ENCODE measurements at regions not wholly inside any gene's neighbourhood (a gene's known extent, or its start where the extent isn't known, plus 50 kb on each side); places are given as distances from the start of the nearest gene placed in this dataset.

DNA sequence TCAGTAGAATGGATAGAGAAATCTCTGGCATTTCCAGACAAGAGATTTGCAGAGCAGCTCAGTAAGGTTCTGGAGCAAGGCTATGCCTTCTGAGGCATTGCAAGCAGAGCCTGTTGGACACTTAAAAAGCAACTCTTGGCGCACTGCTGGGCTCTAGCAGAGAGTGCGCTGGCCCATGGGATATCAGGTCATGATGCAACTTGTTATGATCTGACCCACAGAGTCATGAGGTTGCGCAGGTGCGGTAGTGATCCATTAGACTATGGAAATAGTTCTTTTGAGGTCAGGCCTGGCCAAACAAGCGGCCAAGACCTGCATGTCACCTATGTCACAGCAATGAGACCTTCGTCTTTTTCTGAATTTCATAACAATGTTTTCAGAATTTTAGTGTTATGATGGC lies 168.6 kb downstream of the TMTC3 start:
- DNase-seq, result no peak

DNA sequence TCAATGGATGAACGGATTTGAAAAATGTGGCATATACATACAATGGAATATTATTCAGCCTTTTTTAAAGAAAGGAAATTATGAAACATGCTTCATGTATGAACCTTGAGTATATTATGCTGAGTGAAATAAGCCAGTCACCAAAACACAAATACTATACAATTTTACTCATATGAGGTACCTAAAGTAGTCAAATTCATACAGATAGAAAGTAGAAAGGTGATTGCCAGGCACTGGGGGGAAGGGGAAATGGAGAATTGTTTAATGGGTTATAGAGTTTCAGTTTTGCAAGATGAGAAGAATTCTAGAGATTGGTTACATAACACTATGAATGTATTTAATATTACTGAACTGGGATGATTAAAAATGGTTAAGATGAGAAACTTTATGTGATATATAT lies 171.4 kb downstream of the TMTC3 start:
- no peak for DNase-seq

DNA sequence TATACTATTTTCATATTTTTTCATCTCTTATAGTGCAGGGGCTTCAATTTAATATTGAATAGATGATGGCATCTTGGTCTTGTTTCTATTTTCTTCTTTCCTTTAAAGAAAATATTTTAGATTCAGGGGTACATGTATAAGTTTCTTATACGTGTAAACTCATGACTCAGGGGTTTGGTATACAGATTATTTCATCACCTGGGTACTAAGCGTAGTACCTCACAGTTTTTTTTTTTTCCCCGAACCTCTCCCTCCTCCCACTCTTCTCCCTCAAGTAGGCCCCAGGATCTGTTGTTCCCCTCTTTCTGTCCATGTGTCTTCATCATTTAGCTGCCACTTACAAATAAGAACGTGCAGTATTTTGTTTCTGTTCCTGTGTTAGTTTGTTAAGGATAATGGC lies 172.6 kb downstream of the TMTC3 start:
- no peak for DNase-seq

DNA sequence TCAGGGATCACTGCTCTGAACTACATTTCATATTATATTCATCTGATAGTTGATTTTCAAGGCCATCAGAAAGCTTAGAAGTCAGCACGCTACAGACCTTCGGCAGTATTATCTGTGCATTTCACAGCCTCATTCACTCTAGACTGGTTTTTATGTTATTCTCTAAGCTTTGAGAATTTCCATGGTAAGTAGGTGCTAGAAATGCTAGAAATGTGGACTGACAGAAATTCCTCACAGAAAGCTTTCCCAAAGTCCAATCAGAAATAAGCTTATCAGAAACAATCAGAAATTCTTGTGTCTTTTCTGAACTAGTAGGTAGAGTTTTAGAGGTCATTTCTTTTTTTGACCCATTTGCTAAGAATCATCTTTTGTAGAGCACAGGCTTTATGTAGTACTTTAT lies 176.6 kb downstream of the TMTC3 start:
- no peak for DNase-seq

DNA sequence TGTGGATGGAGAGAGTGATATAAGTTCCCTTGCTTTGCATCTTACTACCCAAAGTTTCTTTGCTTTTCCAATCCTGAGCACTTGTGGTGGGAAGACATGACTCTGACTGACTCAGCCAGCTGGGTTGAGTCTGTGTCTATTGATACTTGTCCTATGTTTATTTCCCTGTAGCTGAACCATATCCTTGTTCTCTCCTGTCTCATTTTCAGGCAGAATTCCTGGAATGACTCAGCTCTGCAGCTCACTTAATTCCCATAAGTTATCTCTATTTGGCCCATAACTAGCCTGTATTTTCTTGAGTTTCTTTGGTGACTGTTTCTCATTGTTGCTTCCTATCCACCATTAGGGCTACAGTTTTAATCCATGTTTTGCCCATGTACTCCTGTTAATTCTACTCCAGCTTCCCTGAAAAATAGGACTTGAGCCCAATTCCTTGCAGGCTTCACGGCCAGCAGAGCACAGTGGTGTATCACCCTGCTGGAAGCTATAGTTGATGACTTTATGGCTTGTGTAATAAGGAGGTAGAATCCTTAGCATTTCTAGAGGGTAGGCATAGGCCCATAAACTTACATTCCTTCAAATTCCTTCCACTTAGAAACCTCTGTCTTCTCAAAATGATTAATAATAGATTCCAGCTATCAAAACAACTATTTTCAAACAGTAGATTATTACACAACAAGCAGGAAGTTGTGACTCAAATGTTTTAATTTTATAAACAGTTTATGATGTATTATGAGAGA lies 183.1 kb downstream of the TMTC3 start:
- DNase-seq, result peak; percentile 11

- DNase-seq, result no peak
Measured at GRCh38 chr12:88325816-88326189, 183.7 kb downstream of the TMTC3 start.

GRCh38 chr12:88327276-88327675 lies 185.2 kb downstream of the TMTC3 start:
- DNase-seq, result no peak

DNA sequence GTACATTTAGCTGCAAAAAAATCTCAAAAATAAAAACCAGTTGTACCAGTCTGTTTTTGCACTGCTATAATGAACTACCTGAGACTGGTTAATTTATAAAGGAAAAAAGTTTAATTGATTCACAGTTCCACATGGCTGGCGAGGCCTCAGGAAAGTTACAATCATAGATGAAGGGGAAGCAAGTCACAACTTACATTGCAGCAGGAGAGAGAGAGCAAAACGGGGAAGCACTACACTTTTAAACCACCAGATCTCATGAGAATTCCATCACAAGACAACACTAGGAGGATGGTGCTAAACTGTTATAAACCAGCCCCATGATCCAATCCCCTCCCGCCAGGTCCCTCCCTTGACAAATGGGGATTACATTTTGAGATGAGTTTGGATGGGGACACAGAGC lies 186.0 kb downstream of the TMTC3 start:
- peak; percentile 22 for DNase-seq

GRCh38 chr12:88329833-88330232 lies 187.7 kb downstream of the TMTC3 start:
- no peak for DNase-seq

DNA sequence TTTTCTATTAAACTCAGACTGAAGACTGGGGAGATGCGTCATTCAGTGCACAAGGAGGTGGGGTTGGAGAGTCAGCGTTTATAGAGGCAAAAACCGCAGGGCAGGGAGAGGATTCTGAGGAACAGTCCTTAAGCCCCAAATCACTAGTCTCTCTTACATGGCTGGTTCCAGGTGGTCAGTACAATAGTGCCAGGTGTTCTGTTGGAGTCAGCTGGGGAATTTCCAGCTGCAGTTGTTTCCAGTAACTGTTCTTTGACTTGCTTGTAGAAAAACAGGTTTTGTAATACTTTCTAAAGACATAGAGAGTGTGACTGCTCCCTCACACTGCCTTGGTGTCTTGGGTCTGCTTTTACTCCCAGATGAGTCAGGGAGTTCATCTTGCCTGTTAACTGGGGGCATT lies 192.2 kb downstream of the TMTC3 start:
- peak; percentile 21 for DNase-seq

DNA sequence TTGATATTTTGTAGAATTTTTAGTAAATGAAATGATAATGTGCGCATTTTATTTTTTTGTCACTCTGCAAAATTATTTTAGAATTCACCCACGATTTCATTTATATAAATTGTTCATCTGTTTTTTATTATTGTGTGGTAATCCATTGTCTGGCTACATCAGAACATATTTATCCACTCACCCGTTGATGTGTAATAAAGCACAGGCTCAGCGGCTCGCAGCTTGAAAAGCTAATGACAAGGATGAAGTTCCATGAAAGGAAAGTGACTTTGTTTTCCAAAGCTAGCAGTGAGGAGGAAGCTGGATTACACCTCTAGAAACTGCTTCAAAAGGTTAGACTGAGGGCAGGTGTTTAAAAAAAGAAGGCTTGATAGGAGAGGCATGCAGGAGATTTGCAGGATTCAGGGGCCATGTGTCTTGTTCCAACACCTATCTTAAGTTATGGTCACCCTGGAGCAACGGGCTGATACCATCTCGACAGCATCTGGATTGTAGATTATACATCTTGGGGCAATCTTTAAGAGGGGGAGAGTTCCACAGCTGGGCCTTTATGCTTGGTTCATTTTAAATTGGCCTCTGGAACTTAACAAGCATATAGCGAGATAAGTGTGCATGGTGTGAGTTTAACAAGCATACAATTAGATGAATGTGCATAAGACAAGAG lies 194.1 kb downstream of the TMTC3 start:
- DNase-seq, result no peak

DNA sequence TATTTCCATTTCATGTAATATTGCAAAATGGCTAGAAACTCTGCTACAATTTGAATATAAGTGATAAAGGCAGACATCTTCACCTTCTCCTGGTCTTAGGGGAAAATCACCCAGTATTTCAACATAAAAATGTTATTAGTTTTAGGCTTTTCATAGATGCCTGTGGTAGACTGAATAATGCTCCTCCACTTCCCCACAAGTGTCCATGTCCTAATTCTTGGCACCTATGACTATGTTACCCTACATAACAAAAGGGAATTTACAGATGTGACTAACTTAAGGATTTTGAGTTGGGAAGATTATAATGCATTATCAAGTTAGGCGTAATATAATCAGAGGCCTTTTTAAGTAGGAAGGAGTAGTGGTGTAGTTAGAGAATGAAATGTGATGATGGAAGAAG lies 196.4 kb downstream of the TMTC3 start:
- no peak for DNase-seq

GRCh38 chr12:88339254-88339949 lies 197.3 kb downstream of the TMTC3 start:
- DNase-seq, result no peak

- no peak for DNase-seq
Measured at GRCh38 chr12:88339966-88340365, 197.9 kb downstream of the TMTC3 start.

- no peak for DNase-seq
Measured at GRCh38 chr12:88342251-88342806, 200.2 kb downstream of the TMTC3 start.

DNA sequence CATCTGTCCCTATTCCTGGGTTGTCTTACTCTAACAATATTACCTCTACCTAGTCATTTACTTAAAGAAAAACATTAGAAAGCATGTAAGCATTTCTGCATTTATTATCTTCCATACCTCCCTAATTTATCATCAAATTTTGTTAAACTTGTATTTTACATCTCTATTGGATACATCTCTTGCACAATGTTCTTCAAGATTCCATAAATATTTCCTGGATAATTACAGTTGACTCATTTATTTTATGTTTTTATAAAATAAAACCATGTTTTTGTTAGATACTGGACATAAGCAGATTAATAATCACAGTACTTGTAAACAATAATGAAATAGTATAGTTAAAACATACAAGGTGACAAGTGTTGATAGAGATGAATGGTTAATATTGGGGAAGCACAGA lies 209.0 kb downstream of the TMTC3 start:
- DNase-seq, result no peak

GRCh38 chr12:88354691-88355090 lies 212.6 kb downstream of the TMTC3 start:
- no peak for DNase-seq

DNA sequence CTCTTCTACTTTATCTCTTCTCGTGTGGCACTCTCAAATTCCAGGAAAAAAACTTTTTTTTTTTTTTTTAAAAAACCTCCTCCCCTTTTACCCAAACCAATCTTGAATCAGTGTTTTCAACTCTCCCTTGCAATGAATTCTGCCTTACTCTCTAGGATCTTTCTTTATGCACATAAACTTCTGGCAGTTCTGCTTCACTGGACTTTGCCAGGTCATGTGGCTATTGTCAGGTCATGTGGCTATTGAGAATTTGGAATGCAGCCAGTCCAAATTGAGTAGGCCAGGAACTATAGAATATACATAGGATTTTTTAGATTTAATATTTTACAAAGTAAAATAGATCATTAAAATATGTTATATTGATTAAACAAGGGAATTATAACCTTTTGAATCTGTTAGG lies 218.2 kb downstream of the TMTC3 start:
- DNase-seq, result peak; percentile 4

GRCh38 chr12:88361493-88361892 lies 218.8 kb downstream of the KITLG start:
- no peak for DNase-seq

- DNase-seq, result no peak
Measured at GRCh38 chr12:88362439-88362838, 217.8 kb downstream of the KITLG start.

GRCh38 chr12:88365403-88365802 lies 214.9 kb downstream of the KITLG start:
- DNase-seq, result no peak

GRCh38 chr12:88366101-88366500 lies 214.2 kb downstream of the KITLG start:
- DNase-seq, result no peak

DNA sequence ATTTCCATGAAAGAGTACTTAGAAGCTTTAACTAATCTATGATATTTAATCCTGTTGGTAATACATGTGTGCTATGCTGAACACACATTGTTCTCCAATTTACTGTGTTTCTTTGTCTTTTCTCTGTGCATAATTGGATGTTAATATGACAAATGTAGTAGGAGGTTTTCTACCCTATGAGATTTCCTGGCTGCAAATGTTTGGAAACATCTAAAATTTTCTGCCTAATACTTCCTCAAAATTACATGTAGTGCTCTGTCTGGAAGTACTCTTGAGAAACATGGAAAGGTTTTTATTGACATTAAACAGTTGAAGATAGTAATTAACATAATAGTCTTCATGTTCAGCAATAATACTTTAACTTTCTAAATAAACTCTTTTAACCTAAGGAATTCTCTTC lies 213.0 kb downstream of the KITLG start:
- DNase-seq, result no peak

All from renal pelvis (tissue), 1 donor.